Osteoblast (primary cell): ENCODE measurements at regions not wholly inside any gene's neighbourhood (a gene's known extent, or its start where the extent isn't known, plus 50 kb on each side); places are given as distances from the start of the nearest gene placed in this dataset.

Experiments
- DNase-seq: peaks from one replicate; pipeline ENCODE4 v3.0.0; 2011; ENCODE audit warnings: low spot score, mixed read lengths; ENCODE audit not compliant: insufficient read length; ENCODE audit errors: missing footprints
- H2AFZ ChIP-seq: 2 replicates; pipeline ENCODE4 v1.6.0; 2011; ENCODE audit warnings: mild to moderate bottlenecking, low read length
- H3K27ac ChIP-seq: 2 replicates; pipeline ENCODE4 v1.5.1; 2011; ENCODE audit warnings: mild to moderate bottlenecking, low read depth, low read length, moderate library complexity
- H3K27me3 ChIP-seq: 2 replicates; pipeline ENCODE4 v1.6.0; 2012; ENCODE audit warnings: mild to moderate bottlenecking, control low read depth, inconsistent platforms, low read length, moderate library complexity; ENCODE audit not compliant: insufficient read depth
- H3K36me3 ChIP-seq: 2 replicates; pipeline ENCODE4 v1.5.1; 2011; ENCODE audit warnings: mild to moderate bottlenecking, low read length, control low read depth, moderate library complexity; ENCODE audit not compliant: insufficient read depth
- H3K4me1 ChIP-seq: 2 replicates; pipeline ENCODE4 v1.5.1; 2011; ENCODE audit warnings: mild to moderate bottlenecking, low read length, control low read depth, moderate library complexity; ENCODE audit not compliant: insufficient read depth
- H3K4me2 ChIP-seq: 2 replicates; pipeline ENCODE4 v1.6.0; 2011; ENCODE audit warnings: mild to moderate bottlenecking, low read length; ENCODE audit not compliant: insufficient read depth
- H3K4me3 ChIP-seq: fragments of 200-600 bp; sonication (generic); 3 replicates; pipeline ENCODE4 v1.5.1; 2012; ENCODE audit warnings: mild to moderate bottlenecking, low read length, inconsistent platforms; ENCODE audit not compliant: insufficient read depth
- H3K79me2 ChIP-seq: 2 replicates; pipeline ENCODE4 v1.6.0; 2012; ENCODE audit warnings: mild to moderate bottlenecking, low read length, control low read depth, inconsistent platforms; ENCODE audit not compliant: insufficient read depth
- H3K9me3 ChIP-seq: 2 replicates; pipeline ENCODE4 v1.5.1; 2011; ENCODE audit warnings: low read depth, low read length, control low read depth
- H4K20me1 ChIP-seq: 2 replicates; pipeline ENCODE4 v1.6.0; 2012; ENCODE audit warnings: mild to moderate bottlenecking, low read length, control low read depth; ENCODE audit not compliant: insufficient read depth
- CTCF ChIP-seq: IDR thresholded peaks from 2 replicates; pipeline ENCODE4 v1.5.1; 2011; ENCODE audit warnings: mild to moderate bottlenecking, low read depth, low read length, moderate library complexity; ENCODE audit errors: extremely low read depth

- no peaks in the 10 kb centered on the region for H4K20me1 ChIP-seq
- TF ChIP-seq CTCF = no peak
Measured at GRCh38 chr6:18962361-18962905, 575.3 kb downstream of the RNF144B start.

GRCh38 chr6:18963439-18963838, 576.3 kb downstream of the RNF144B start:
- Histone ChIP-seq H3K4me3 (no peak overlapping the region), H3K4me2 (no peak overlapping the region), H4K20me1 (no peaks in the 10 kb centered on the region), H2AFZ (no peak overlapping the region), H3K27ac (no peak overlapping the region), H3K27me3 (no peaks in the 10 kb centered on the region), H3K79me2 (no peaks in the 10 kb centered on the region), H3K36me3 (no peaks in the 10 kb centered on the region), H3K9me3 (peaks cover 4% of the 10 kb centered on the region), H3K4me1 (no peaks in the 10 kb centered on the region)
- DNase-seq = no peak
- no peak for TF ChIP-seq CTCF

More at GRCh38 chr6:18962361-18962905, 575.3 kb downstream of the RNF144B start:
- Histone ChIP-seq H3K27ac (no peak overlapping the region), H3K9me3 (peaks cover 4% of the 10 kb centered on the region), H3K4me2 (no peak overlapping the region), H3K79me2 (no peaks in the 10 kb centered on the region), H3K4me1 (no peaks in the 10 kb centered on the region), H3K27me3 (no peaks in the 10 kb centered on the region), H2AFZ (no peak overlapping the region), H3K4me3 (no peak overlapping the region), H3K36me3 (no peaks in the 10 kb centered on the region)
- no peak for DNase-seq

- Histone ChIP-seq H3K27me3 (no peaks in the 10 kb centered on the region), H3K79me2 (no peaks in the 10 kb centered on the region), H4K20me1 (no peaks in the 10 kb centered on the region), H3K27ac (no peak overlapping the region), H3K36me3 (no peaks in the 10 kb centered on the region), H3K4me2 (no peak overlapping the region), H3K4me1 (no peaks in the 10 kb centered on the region), H3K9me3 (no peaks in the 10 kb centered on the region), H2AFZ (no peak overlapping the region), H3K4me3 (no peak overlapping the region)
- TF ChIP-seq CTCF = no peak
- DNase-seq = no peak
Measured at GRCh38 chr6:18973251-18973650, 586.1 kb downstream of the RNF144B start.

GRCh38 chr6:18976091-18976490, 588.9 kb downstream of the RNF144B start:
- H3K4me3 ChIP-seq = no peak overlapping the region
- H3K9me3 ChIP-seq = no peaks in the 10 kb centered on the region
- H3K27ac ChIP-seq = no peak overlapping the region
- H3K36me3 ChIP-seq = no peaks in the 10 kb centered on the region
- no peak for DNase-seq
- H3K27me3 ChIP-seq = no peaks in the 10 kb centered on the region
- TF ChIP-seq CTCF = no peak
- H3K4me1 ChIP-seq = no peaks in the 10 kb centered on the region
- H3K4me2 ChIP-seq = no peak overlapping the region
- no peak overlapping the region for H2AFZ ChIP-seq
- no peaks in the 10 kb centered on the region for H4K20me1 ChIP-seq
- no peaks in the 10 kb centered on the region for H3K79me2 ChIP-seq
